ENCODE measurements at regions not wholly inside any gene's neighbourhood (a gene's known extent, or its start where the extent isn't known, plus 50 kb on each side); places are given as distances from the start of the nearest gene placed in this dataset.

- no peak for DNase-seq
Observed at GRCh38 chr3:73680391-73681095, 55.8 kb upstream of the PDZRN3 start.

- DNase-seq, result no peak
Observed at GRCh38 chr3:73677336-73678024, 52.7 kb upstream of the PDZRN3 start.
